GM12874 (cell line): ENCODE measurements at regions not wholly inside any gene's neighbourhood (a gene's known extent, or its start where the extent isn't known, plus 50 kb on each side); places are given as distances from the start of the nearest gene placed in this dataset.

ENCODE experiments used
- CTCF ChIP-seq: IDR thresholded peaks from 2 replicates; pipeline ENCODE4 v1.5.1; 2011; ENCODE audit warnings: low read depth, mild to moderate bottlenecking, control low read depth, low read length, moderate library complexity; ENCODE audit not compliant: insufficient read depth

- no peak for TF ChIP-seq CTCF
Measured at GRCh38 chr2:122358729-122359128, 603.3 kb downstream of the TSN start.

- TF ChIP-seq CTCF: no peak
Measured at GRCh38 chr2:122363885-122364284, 608.4 kb downstream of the TSN start.

GRCh38 chr2:122366427-122366826 is 611.0 kb downstream of the TSN start:
- no peak for TF ChIP-seq CTCF

GRCh38 chr2:122366969-122367645 is 611.7 kb downstream of the TSN start:
- no peak for TF ChIP-seq CTCF

- no peak for TF ChIP-seq CTCF
Measured at GRCh38 chr2:122367646-122368010, 612.2 kb downstream of the TSN start.

- TF ChIP-seq CTCF: no peak
Measured at GRCh38 chr2:122368576-122369243, 613.3 kb downstream of the TSN start.

- TF ChIP-seq CTCF: no peak
Measured at GRCh38 chr2:122378521-122378920, 623.1 kb downstream of the TSN start.
